ENCODE measurements at regions not wholly inside any gene's neighbourhood (a gene's known extent, or its start where the extent isn't known, plus 50 kb on each side); places are given as distances from the start of the nearest gene placed in this dataset.

DNA sequence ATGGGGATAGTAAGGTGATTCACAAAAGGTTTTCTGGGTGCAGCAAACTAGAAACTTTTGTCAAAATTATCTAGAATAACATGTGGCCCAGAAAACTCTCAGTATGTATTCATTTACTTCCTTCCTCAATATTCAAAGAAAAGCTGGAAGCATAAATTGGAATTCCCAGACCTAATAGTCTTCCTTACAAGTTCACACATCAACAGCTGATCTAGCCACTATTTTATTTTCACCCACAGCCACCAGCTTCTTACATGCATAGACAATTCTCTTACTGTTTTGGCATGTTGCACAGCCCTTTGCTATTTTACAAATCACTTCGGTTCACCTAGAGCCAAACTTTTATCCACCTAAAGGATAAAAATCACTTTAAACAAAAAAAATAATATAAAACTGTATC is 647.8 kb upstream of the CCDC54 start:
- DNase-seq: no peak

DNA sequence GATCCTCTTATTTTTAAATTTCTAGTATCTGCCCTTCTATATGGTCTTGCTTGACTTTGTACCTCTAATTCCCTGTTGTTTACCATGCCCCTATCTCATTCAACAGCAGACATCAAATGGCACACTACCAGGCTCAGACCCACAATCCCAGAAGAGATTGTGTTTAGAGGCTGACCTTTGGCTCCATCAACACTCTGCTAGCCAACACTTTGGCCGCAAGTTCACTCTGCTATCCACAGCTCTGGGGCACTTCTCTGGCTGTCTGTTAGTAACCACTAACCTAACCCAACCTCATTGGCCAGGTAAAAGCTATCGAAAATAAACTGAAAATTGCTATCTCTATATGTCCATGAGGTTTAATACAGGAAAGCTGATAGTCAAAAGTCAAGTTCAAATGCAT is 646.0 kb upstream of the CCDC54 start:
- no peak for DNase-seq

DNA sequence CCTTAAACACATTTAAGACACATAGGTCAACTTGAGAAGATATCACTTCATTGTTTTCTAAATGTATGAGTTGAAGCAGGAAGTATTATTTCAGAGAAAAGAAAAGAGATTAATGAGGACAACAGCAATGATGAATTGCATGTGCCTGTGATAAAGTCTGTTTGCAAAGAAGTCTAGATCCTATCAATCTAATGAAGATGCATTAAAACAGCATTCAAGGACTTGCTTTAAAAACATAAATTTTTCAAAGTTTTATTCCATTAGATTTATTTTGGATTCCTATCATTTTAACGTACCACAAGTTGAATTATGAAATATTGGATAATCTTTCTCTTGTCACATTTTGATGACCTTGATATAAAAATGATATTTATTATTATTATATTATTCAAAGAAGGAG is 642.5 kb upstream of the CCDC54 start:
- no peak for DNase-seq

DNA sequence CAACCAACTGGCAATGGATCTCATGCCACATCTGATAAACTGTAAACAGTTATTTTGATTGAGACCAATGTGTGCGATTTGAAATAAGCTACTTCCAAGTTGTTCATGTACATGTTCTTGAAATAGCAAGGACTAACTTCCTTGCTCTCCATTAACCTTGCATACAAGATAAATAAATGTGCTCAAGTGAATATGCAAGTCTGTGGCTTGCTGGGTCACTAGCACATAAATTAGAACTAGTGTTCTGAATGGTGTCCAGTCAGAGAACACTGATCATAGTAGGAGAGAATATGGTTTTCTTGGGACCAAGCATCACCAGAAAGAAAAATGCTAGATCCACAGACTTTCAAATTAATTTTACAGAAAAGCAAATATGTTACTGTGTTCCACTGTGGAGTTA is 640.0 kb upstream of the CCDC54 start:
- DNase-seq: no peak

DNA sequence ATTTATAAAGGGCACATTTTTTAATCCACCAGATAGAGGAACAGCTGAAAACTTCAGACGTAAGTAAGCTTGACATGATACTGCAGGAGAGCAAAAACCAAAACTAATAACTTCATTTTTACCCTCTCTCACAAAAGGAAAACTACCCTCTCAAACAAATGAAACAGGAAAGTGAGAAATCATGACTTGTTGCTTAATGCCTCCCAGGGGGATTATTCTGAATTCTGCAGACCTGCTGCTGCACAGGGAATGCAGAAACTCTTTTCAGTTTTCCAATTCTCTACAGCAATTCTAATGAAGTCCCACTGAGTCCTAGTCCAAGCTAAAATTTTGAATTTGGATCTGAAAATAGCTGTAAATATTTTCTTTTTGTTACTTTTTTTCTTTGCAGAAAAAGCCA is 637.1 kb upstream of the CCDC54 start:
- no peak for DNase-seq

DNA sequence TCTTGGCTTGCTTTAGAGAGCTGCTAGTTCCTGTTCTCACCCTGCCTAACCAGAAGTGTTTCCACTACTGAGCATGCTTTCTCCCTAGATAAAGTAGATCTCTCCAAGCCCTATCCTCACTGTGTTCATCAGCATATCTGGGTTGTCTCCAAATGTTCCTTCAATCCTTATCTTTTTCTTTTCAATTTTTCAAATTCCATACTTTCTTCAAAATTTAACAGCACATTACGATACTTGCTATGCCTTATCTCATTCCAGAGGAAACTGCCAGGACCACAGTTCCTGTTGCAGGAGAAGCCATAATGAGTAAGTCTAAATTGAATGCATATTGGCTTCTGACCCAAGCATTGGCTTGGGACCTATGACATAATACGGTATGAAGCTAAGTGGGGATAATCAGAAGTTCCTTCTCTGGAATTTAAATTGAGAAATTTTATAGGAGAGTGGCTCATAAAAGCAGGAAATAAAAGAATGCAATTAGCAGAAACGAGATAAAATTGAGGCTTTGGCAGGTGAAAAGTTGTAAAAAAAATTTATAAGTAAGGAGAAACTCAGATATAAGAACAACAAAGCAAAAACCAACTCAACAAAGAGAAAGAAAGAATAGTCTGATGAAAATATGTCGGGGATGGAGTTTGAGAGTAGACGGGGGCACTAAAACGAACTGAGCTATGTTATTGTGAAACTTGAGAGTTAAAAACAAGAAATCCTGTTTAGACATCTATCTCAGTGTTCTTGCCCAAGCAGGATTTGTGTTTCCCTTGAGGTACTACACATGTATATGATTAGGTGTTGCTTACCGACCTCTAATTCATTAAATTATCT is 631.7 kb upstream of the CCDC54 start:
- no peak for DNase-seq

DNA sequence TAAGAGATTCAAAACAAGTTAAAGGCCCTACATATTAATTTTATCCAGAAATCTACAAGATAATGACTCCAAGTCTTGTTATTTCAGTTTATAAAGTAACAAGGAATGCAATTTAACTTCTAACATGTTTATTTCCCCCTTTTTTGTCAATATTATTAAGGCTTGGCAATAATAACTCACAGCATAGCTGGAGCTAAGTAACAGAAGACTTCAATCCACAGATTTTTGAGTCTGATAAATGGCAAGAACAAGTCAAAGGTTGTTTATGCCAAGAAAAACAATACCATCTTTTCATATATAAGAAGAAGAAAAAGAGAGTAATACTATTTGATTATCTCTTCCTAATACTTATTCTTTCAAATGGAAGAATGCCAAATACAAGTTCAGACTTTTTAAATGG is 631.0 kb upstream of the CCDC54 start:
- DNase-seq: no peak

DNA sequence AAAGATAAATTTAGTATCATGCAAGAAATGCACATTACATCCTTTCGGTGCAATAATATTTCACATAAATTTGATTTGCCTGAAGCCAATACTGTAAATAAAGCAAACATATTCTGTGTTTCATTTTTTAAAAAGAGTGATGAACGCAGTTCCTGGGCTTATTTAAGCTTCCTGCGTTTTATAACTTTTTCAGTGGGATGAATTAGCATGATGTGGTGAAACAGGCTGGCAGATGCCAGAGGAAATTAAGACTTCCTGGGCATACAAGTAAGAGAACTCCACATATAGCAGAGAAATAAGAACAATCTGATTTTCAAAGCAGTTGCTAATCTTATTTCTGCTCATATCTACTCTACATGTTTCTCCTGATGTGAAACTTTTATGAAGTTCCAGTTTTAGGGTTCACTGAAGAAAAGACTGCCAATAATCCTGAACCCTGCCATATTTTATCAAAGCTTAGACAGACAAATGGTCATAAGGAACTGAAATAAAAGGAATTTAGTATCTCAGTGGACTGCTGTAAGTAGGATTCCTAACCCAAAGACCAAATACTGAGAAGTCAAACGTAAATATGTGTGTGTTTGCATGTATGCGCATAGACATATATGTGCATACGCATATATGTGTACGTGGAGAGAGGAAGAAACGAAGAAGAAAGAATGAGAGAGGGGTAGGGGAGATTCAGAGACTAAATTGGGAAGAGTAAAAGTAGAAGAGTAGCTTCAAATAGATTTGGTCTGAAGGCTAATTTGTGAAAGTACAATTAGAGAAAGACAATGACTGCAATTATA is 628.6 kb upstream of the CCDC54 start:
- no peak for DNase-seq

DNA sequence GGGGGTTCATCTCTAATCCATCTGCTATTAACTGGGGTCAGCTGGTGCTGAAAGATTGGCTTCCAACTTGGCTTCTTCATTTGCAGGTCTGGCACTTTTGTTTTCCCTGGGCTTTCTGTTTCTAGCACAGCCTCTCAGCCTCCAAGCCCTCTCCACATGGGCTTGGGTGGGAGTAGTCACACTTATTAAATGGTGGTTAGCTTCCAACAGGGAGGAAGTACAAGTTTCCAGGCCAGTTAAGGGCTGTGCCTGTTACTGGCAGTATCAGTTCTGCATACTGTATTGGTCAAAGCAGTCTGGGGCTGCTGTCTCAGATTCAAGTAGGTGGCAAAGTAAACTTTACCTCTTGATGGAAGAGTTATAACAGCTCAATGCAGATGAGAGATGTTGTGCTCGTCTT is 627.1 kb upstream of the CCDC54 start:
- DNase-seq: no peak

DNA sequence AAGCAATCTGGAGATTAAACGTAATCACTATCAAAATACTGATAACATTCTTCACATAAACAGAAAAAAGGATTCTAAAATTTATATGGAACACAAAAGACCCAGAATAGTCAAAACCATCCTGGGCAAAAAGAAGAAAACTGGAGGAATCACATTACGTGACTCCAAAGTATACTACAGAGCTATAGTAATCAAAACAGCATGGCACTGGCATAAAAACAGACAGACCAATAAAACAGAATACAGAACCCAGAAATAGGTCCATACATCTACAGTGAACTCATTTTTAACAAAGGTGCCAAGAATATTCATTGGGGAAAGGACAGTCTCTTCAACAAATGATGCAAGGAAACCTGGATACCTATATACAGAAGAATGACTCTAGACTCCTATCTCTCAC is 621.9 kb upstream of the CCDC54 start:
- DNase-seq: no peak

DNA sequence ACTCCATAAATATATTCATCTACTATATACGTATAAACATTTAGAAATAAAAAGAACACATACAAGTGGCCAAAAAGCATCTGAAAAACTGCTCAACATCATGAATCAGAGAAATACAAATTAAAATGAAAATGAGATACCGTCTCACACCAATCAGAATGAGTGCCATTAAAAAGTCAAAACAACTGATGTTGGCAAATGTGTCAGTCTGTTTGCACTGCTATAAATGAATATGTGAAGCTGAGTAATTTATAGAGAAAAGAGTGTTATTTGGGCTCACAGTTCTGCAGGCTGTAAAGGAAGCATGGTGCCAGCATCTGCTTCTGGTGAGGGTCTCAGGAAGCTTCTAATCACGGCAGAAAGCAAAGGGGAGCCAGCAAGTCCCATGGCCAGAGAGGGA is 620.3 kb upstream of the CCDC54 start:
- no peak for DNase-seq

DNA sequence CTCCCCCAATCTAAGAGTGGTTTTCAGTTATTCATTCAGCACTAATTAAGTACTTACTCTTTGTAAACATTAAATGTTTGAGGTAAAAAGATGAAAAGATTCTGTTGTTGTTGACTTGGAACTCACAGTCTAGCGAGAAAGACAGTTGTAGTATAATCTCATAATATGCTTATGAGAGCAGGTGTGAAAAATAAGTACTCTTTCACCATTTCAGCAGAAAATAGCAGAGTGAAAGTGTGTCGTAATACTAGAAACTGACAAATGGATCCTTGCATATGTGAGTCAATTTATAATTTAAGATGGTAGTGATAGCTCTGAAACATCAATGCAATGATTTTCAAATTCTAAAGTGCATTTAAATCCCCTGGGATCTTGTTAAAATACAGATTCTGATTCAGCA is 618.8 kb upstream of the CCDC54 start:
- DNase-seq: no peak

DNA sequence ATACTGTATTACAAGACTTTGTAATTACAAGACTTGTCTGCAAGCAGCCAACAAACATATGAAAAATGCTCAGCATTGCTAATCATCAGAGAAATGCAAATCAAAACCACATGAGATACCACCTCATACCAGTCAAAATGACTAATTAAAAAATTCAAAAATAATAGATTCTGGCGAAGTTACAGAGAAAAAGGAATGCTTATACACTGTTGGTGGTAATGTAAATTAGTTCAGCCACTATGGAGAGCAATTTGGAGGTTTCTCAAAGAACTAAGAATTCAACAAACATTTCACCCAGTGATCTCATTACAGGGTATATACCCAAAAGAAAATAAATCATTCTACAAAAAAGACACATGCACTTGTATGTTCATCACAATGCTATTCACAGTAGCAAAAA is 617.5 kb upstream of the CCDC54 start:
- no peak for DNase-seq

DNA sequence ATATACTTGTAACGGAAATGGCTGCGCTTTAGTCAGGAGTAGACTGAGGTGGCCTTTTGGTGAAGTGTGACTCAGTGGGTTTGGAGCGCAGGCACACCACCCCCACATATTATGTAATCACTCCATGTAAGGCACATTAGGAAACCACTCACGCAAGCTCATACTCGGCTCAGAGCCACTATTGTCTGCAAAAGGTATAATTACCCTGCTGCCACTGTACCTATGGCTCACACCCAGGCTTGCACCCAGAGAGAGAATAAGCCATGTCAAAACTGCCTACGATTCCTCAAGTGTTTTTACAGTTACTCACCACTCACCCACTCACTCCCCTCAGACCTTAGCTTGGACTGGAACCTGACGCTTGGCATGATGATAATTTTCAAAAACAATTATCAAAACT is 611.9 kb upstream of the CCDC54 start:
- no peak for DNase-seq

DNA sequence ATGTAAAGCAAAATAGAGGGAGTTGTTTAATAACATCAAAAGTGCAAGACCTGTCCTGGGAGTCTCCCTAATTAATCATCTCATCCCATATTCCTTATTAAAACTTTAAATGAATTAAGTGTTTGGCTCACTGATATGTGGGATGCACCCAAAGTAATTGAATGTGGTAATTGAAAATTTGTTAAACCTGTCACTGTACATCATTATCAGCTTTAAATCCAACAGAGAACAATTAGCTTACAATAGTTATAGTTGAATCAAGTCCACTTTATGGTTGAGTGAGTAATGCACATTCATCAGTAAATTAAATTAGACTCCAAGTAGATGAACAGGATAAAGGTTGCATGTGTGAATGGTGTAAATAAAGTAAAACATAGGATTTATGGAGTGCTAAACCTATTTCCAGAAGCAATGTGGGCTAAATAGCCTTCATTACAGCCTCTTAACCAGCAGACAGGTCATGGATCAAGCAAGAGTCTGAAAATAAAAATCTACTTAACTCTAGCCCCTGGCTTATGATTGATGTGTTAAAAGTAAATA is 608.2 kb upstream of the CCDC54 start:
- no peak for DNase-seq

DNA sequence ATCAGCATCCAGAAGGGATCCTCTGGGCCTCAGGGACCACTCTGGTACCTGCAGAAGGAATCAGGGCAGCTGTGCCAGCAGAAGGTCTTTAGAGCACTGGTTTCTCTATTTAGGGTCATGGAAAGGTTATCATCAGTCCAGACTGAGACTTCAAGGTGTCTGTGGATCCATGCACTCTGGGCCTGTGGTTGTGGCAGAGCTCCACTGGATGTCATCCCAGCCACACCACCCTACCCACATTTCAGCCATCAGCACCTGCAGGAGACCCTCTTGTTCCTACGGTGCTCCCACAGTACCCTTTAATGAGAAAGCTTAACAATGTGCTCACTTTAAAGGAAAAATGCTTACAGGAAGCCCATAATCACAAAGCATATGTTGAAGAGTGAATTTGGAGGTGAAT is 603.4 kb upstream of the CCDC54 start:
- DNase-seq: no peak

DNA sequence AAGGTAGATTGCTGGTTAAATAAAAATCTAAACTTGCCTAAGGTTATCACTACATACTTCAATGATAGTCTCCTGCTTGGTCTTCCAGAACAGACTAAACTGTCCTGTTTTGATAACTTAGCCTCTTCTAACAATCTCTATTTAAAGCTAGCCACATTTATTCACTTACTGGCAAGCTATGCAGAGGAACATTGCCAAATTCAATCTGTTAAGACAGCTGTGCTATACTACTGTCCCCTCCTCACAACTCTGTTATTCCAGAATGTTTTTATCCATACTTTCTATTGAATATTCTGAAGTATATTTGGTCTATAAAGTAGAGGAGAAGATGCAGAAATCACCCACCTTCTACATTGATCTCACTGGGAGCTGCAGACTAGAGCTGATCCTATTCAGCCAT is 594.0 kb upstream of the CCDC54 start:
- DNase-seq: no peak

DNA sequence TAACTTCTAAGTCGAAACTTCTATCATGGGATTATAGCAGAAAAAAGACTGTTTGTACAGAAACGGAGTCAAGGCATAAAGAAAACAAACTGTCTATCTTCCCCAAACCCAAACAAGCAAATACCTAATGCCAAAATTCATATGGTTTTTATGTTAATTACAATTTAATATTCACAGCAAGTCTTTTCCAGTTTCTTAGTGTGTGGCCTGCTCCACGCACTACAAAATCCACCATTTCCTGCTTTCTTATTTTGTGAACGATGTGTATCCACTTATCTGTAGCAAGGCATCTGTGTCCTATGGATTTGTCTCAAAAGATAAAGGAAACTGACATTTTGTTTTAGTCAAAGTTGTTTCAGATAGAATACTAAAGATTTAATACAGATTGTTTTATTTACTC is 588.0 kb upstream of the CCDC54 start:
- DNase-seq: no peak

DNA sequence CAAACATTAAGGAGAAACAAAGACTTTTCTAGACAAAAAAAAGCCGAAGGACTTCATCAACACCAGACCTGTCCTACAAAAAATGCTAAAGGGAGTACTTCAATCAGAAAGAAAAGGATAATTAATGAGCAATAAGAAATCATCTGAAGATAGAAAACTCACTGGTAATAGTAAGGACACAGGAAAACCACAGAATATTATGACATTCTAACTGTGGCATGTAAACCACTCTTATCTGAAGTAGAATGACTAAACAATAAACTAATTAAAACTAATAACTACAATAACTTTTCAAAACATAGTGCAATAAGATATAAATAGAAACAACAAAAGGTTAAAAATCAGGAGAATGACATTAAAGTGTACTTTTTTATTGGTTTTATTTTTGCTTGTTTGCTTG is 584.5 kb upstream of the CCDC54 start:
- no peak for DNase-seq

DNA sequence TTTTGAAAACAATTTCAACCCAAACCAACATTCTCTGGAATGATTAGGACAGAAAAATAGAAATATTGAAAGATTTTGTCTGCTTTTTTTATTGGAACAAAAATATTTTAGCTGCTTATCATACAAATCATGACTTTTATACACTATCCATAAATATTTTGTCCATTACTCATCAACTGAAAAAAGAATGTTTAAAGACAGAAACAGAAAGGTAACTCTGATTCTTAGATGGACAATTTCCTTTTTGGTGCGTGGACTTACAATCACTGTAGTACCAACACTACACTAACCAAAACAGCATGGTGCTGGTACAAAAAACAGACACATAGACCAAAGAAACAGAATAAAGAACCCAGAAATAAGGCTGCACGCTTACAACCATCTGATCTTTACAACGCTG is 582.8 kb upstream of the CCDC54 start:
- DNase-seq: no peak

DNA sequence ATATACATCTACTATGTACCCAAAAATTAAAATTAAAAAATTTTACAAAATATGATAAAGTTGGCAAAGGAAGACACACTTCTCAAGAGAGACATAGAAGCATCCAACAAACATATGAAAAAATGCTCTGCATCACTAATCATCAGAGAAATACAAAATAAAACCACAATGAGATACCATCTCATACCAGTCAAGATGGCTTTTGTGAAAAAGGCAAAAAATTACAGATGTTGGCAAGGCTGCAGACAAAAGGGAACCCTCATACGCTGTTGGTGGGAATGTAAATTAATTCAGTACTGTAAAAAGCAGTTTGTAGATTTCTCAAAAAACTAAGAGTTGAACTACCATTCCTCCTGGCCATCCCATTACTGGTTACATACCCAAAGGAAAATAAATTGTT is 581.7 kb upstream of the CCDC54 start:
- DNase-seq: no peak

DNA sequence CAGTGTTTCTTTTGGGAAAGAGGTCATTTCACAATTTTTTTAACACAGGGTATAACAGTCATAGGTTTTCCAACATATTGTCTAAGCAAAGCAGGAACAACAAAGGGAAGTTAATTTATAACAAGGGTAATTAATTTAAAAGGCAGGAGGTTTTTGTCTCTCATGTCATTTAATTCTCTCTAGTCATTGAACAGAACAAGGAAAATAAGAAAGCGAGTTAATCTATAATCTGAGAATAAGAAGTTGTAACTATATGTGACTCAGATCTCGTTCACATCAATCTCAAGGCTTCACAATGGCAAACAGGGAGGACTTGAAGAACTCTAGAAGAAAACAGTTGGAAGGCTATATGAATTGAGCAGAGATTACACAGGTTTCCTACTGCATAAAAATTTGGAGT is 579.8 kb upstream of the CCDC54 start:
- DNase-seq: no peak

DNA sequence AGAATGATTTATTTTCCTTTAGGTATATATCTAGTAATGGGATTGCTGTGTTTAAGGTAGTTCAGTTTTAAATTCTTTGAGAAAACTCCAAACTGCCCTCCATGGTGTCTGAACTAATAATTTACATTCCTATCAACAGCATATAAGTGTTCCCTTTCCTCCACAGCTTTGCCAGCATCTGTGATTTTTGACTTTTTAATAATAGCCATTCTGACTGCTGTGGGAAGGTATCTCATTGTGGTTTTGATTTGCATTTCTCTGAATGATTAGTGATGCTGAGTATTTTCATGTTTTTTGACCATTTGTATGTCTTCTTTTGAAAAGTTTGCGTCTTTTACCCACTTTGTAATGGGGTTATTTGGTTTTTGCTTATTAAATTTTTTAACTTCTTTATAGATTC is 571.6 kb upstream of the CCDC54 start:
- DNase-seq: no peak

DNA sequence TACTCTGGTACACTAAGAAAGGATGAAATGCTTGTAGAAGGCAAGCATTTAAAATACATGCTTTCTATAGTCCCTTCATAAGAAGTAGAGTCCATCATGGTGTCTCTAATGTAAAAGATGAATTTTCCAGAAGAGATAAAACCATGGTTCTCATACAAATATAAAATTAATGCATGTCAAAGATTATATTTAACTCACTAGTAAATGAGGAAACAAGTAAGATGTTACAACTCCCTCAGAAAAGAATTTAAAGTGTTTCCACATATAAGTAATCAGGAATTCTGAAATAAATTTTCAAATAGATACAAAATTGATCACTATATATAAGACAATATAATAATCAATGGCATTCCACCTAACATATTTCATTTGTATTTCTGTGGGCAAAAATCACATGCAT is 570.3 kb upstream of the CCDC54 start:
- DNase-seq: no peak
